Skeletal muscle satellite cell (primary cell): ENCODE measurements at regions not wholly inside any gene's neighbourhood (a gene's known extent, or its start where the extent isn't known, plus 50 kb on each side); places are given as distances from the start of the nearest gene placed in this dataset.

Experiments
- H3K27me3 ChIP-seq: 2 replicates; pipeline ENCODE4 v1.7.0; 2013; ENCODE audit warnings: low read length; ENCODE audit not compliant: control insufficient read depth, insufficient read depth
- H3K36me3 ChIP-seq: 2 replicates; pipeline ENCODE4 v1.7.0; 2013; ENCODE audit warnings: mild to moderate bottlenecking, control low read depth, low read length; ENCODE audit not compliant: insufficient read depth
- H3K4me1 ChIP-seq: 2 replicates; pipeline ENCODE4 v1.7.0; 2013; ENCODE audit warnings: low read length; ENCODE audit not compliant: control insufficient read depth, insufficient read depth
- H3K4me2 ChIP-seq: 2 replicates; pipeline ENCODE4 v1.7.0; 2013; ENCODE audit warnings: mild to moderate bottlenecking, low read length
- H3K4me3 ChIP-seq: 2 replicates; pipeline ENCODE4 v1.7.0; 2013; ENCODE audit warnings: low read length
- H3K9ac ChIP-seq: 2 replicates; pipeline ENCODE4 v1.7.0; 2013; ENCODE audit warnings: mild to moderate bottlenecking, low read depth, low read length, moderate library complexity
- H3K9me3 ChIP-seq: replicated peaks from 2 replicates; pipeline ENCODE4 v1.7.0; 2013; ENCODE audit warnings: mild to moderate bottlenecking, control low read depth, low read length

GRCh38 chr6:170136541-170137175 lies 154.2 kb downstream of the DLL1 start:
- H3K4me1 ChIP-seq, result no peaks in the 10 kb centered on the region
- H3K4me3 ChIP-seq, result no peak overlapping the region
- no peaks in the 10 kb centered on the region for H3K36me3 ChIP-seq
- no peaks in the 10 kb centered on the region for H3K27me3 ChIP-seq
- no peak overlapping the region for H3K4me2 ChIP-seq
- no peak overlapping the region for H3K9ac ChIP-seq
- peaks cover 5% of the 10 kb centered on the region for H3K9me3 ChIP-seq

DNA sequence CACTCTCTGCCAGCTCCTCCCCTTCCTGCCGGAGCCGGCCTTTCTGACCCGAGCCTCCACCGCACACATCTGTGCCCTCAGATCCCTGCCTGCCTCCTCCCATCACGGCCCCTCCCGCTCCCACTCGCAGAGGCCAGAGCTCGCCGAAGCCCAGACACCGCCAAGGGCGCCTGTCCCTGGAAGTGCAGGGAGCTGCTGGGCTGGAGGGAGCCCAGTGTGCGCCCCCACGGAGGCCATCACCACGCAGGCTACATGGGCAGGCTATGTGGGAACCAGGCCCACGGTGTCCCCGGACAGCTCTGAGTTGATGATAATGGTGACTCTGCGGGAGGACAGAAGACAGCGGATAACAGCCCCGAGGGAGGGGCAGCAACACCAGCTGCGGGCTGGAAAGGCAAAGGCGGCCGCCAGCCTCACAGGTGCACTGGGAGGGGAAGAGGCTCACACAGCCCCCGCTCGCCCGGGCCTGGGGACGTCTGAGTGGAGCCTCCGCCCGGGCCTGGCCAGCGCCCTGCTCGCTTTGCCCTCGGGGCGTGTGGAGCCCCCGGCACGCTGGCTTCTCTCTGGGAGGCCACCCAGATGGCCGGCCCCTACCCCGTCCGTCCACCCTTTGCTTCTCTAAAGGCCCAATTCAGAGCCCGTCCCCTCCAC lies 154.9 kb downstream of the DLL1 start:
- Histone ChIP-seq H3K36me3 (no peaks in the 10 kb centered on the region), H3K27me3 (no peaks in the 10 kb centered on the region), H3K9me3 (peaks cover 5% of the 10 kb centered on the region), H3K4me3 (no peak overlapping the region), H3K4me1 (no peaks in the 10 kb centered on the region), H3K9ac (no peak overlapping the region), H3K4me2 (no peak overlapping the region)

GRCh38 chr6:170135461-170135820 lies 155.4 kb downstream of the DLL1 start:
- no peak overlapping the region for H3K9ac ChIP-seq
- no peak overlapping the region for H3K4me3 ChIP-seq
- no peaks in the 10 kb centered on the region for H3K4me1 ChIP-seq

GRCh38 chr6:170134471-170135440 lies 156.1 kb downstream of the DLL1 start:
- Histone ChIP-seq H3K36me3 (no peaks in the 10 kb centered on the region), H3K4me1 (no peaks in the 10 kb centered on the region), H3K4me2 (no peak overlapping the region), H3K9ac (no peak overlapping the region), H3K4me3 (no peak overlapping the region), H3K27me3 (no peaks in the 10 kb centered on the region), H3K9me3 (peaks cover 5% of the 10 kb centered on the region)

More at GRCh38 chr6:170135461-170135820, 155.4 kb downstream of the DLL1 start:
- Histone ChIP-seq H3K27me3 (no peaks in the 10 kb centered on the region), H3K9me3 (peaks cover 5% of the 10 kb centered on the region), H3K36me3 (no peaks in the 10 kb centered on the region), H3K4me2 (no peak overlapping the region)

- Histone ChIP-seq H3K4me2 (no peak overlapping the region), H3K4me1 (no peaks in the 10 kb centered on the region), H3K9ac (no peak overlapping the region), H3K4me3 (no peak overlapping the region), H3K9me3 (peaks cover 5% of the 10 kb centered on the region), H3K27me3 (no peaks in the 10 kb centered on the region), H3K36me3 (no peaks in the 10 kb centered on the region)
Measured at GRCh38 chr6:170134031-170134470, 156.8 kb downstream of the DLL1 start.

GRCh38 chr6:170132561-170132991 lies 158.3 kb downstream of the DLL1 start:
- no peaks in the 10 kb centered on the region for H3K27me3 ChIP-seq
- H3K36me3 ChIP-seq, result no peaks in the 10 kb centered on the region
- no peak overlapping the region for H3K4me3 ChIP-seq
- no peaks in the 10 kb centered on the region for H3K9me3 ChIP-seq
- H3K4me1 ChIP-seq, result no peaks in the 10 kb centered on the region
- H3K4me2 ChIP-seq, result no peak overlapping the region
- no peak overlapping the region for H3K9ac ChIP-seq

DNA sequence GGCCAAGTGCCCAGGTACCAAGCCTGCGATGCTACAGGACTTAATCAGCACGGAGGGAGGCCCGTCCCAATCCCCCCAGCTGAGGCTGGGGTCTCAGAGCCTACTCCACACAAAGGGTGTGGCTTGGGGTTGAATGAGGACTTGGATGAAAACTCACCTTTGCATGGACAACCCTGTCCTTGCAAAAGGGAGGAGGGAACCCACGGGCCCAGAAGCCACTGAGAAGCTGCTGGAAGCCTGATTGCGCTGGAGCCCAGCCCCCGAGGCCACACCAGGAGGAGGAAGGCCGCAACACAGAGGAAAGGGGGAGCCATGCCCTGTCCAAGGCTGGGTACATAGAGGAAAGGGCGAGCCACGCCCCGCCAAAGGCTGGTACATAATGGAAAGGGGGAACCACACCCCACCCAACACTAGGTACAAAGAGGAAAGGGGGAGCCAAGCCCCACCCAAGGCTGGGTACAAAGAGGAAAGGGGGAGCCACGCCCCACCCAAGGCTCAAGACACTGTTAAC lies 158.8 kb downstream of the DLL1 start:
- Histone ChIP-seq H3K4me1 (no peaks in the 10 kb centered on the region), H3K36me3 (no peaks in the 10 kb centered on the region), H3K4me2 (no peak overlapping the region), H3K27me3 (no peaks in the 10 kb centered on the region), H3K9me3 (peaks cover 2% of the 10 kb centered on the region), H3K4me3 (no peak overlapping the region), H3K9ac (no peak overlapping the region)

DNA sequence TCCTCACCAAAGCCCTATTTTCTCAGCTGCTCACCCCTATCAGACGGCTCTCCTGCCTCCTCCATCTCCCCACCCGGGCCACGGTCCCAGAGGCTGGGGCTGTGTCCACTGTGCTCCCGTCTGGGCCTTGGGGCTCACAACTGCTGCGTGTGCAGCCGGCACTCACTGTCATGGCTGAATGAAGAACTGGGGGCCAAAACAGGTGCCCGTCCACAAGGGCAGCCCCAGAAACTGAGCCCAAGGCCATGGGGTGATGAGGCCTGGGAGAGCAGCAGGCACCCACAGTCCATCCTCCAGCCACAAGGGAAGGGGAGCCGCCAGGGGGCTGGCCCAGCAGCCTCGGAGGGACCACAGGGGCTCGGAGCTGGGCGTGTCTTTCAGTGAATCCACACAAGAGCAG lies 159.5 kb downstream of the DLL1 start:
- H3K9me3 ChIP-seq, result peaks cover 3% of the 10 kb centered on the region
- no peak overlapping the region for H3K9ac ChIP-seq
- H3K27me3 ChIP-seq, result no peaks in the 10 kb centered on the region
- H3K36me3 ChIP-seq, result no peaks in the 10 kb centered on the region
- H3K4me1 ChIP-seq, result no peaks in the 10 kb centered on the region
- H3K4me2 ChIP-seq, result no peak overlapping the region
- H3K4me3 ChIP-seq, result no peak overlapping the region

- no peak overlapping the region for H3K4me3 ChIP-seq
- H3K27me3 ChIP-seq, result no peaks in the 10 kb centered on the region
Measured at GRCh38 chr6:170130771-170131241, 160.1 kb downstream of the DLL1 start.

DNA sequence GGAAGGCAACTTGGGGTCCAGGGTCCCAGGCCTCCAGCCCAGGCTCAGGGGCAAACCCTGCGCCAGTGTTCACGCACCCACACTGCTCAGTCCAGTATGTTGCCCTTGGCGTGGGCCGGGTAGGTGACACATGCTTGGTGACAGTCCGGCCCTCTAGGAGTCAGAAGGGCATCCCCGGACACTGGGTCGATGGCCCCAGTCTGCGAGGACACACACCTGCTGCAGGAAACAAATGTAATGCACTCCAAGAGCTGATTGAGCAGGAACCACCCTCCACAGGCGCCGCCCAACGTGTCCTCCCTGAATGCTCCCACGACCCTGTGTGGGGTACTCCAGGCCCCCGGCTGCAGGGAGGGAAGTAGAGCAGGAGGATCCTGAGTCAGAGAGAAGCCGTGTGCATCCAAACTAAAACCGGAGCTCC lies 160.7 kb downstream of the DLL1 start:
- no peaks in the 10 kb centered on the region for H3K27me3 ChIP-seq
- no peaks in the 10 kb centered on the region for H3K36me3 ChIP-seq
- H3K9ac ChIP-seq, result no peak overlapping the region
- peaks cover 3% of the 10 kb centered on the region for H3K9me3 ChIP-seq
- H3K4me3 ChIP-seq, result no peak overlapping the region
- H3K4me2 ChIP-seq, result no peak overlapping the region
- no peaks in the 10 kb centered on the region for H3K4me1 ChIP-seq

More at GRCh38 chr6:170130771-170131241, 160.1 kb downstream of the DLL1 start:
- Histone ChIP-seq H3K4me2 (no peak overlapping the region), H3K36me3 (no peaks in the 10 kb centered on the region), H3K9me3 (peaks cover 3% of the 10 kb centered on the region), H3K9ac (no peak overlapping the region), H3K4me1 (no peaks in the 10 kb centered on the region)

DNA sequence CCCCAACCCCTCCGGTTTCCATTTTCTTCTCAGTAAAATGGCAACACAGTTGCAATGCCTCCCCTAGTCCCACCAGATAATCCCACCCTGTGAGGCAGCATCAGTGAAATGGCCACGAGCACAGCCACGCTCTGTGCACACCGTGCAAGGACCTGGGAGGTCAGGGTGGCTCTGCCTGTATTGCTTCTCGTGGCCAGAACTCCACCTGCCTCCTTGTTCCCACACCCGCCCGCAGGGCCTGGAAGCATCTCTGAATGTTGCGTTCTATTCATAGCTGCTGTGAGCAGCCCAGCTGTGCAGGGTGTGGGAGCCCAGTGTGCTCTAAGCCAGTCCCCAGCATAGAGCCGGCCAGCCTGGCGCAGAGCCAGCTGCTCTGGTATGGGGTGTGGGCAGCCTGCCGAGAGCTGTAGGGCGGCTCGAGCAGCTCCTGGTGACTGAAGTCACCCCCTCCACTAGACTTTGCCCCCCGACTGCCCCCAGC lies 161.1 kb downstream of the DLL1 start:
- Histone ChIP-seq H3K36me3 (no peaks in the 10 kb centered on the region), H3K4me1 (no peaks in the 10 kb centered on the region), H3K9me3 (peaks cover 3% of the 10 kb centered on the region), H3K4me2 (no peak overlapping the region), H3K4me3 (no peak overlapping the region), H3K27me3 (no peaks in the 10 kb centered on the region), H3K9ac (no peak overlapping the region)
